ENCODE measurements at regions not wholly inside any gene's neighbourhood (a gene's known extent, or its start where the extent isn't known, plus 50 kb on each side); places are given as distances from the start of the nearest gene placed in this dataset.

DNA sequence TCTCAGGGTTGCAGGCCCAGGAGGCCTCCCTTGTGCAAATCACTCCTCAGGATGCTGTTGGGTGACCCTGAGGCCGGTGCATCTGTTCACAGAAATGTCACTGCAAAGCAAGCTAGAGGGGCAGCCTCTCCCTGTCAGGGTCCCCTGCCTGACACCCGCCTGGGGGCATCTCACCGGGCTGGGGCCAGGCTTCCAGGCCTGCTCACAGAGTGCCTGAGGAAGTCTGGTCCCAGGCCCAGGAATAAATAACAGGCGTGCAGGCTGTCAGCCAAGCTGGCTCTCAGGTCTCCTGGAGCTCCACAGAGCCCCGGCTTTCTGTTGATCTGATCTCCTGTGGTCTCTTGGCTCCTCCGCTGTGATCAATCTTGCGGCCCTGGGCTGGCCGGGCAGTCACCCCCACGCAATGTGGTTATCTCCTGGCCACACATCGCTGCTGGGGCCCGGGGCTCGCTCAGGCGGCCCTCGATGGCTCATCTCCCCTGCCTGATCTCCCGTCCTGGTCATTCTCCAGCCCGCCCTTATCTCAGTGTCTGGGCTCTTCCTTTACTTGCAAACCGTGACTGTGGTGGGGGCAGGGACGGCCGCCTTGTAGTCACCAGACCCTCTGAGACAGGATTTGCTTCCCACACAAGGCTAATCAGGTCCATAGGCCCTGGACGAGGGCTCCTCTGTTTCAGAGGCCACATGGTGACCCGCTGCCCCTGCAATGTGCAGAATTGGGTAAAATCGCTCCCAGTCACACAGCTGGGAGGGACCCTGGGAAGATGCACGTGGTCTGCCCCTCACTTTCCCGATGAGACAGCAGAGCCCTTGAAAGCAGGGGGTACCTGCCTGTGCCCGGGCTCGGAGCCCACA, 231.2 kb upstream of the GSE1 start:
- Histone ChIP-seq H3K79me2 (ENCODE audit: insufficient read depth, low read length) (no peaks in the 10 kb centered on the region), H3K4me1 (ENCODE audit: insufficient read depth, low read length, poor library complexity, severe bottlenecking) (peaks cover 12% of the 10 kb centered on the region), H3K36me3 (ENCODE audit: insufficient read depth, low read length) (no peaks in the 10 kb centered on the region), H3K4me3 (ENCODE audit: low read length, poor library complexity, severe bottlenecking) (no peak overlapping the region), H3F3A (ENCODE audit: low read depth) (no peaks in the 10 kb centered on the region), H3K9me3 (ENCODE audit: insufficient read depth, low read depth, low read length) (no peaks in the 10 kb centered on the region), H4K20me1 (ENCODE audit: insufficient read depth, low read length, poor library complexity, severe bottlenecking) (no peaks in the 10 kb centered on the region), H2AFZ (ENCODE audit: low read length) (no peak overlapping the region), H3K4me2 (ENCODE audit: low read depth, low read length, poor library complexity, severe bottlenecking) (no peak overlapping the region), H3K9ac (ENCODE audit: low read depth, low read length, poor library complexity, severe bottlenecking) (no peak overlapping the region), H3K9me2 (replicated peaks; ENCODE audit: low read depth, low read length) (no peaks in the 10 kb centered on the region), H3K27me3 (ENCODE audit: insufficient read depth, low read length, poor library complexity, severe bottlenecking) (no peaks in the 10 kb centered on the region)
- TF ChIP-seq EZH2phosphoT487 (IDR thresholded peaks at IDR 0.05; ENCODE audit: borderline replicate concordance), result no peak
- TF ChIP-seq CTCF (conservative IDR thresholded peaks at IDR 0.05; ENCODE audit: low read length), result no peak

- H3K4me1 ChIP-seq (ENCODE audit: insufficient read depth, low read length, poor library complexity, severe bottlenecking), result peaks cover 12% of the 10 kb centered on the region
- no peaks in the 10 kb centered on the region for H3K36me3 ChIP-seq (ENCODE audit: insufficient read depth, low read length)
- H3K4me2 ChIP-seq (ENCODE audit: low read depth, low read length, poor library complexity, severe bottlenecking), result no peak overlapping the region
- no peaks in the 10 kb centered on the region for H3K9me3 ChIP-seq (ENCODE audit: insufficient read depth, low read depth, low read length)
- no peak for TF ChIP-seq EZH2phosphoT487 (IDR thresholded peaks at IDR 0.05; ENCODE audit: borderline replicate concordance)
- no peak for TF ChIP-seq CTCF (conservative IDR thresholded peaks at IDR 0.05; ENCODE audit: low read length)
- H3K79me2 ChIP-seq (ENCODE audit: insufficient read depth, low read length), result no peaks in the 10 kb centered on the region
- H3F3A ChIP-seq (ENCODE audit: low read depth), result no peaks in the 10 kb centered on the region
- H2AFZ ChIP-seq (ENCODE audit: low read length), result no peak overlapping the region
- H3K4me3 ChIP-seq (ENCODE audit: low read length, poor library complexity, severe bottlenecking), result no peak overlapping the region
- no peaks in the 10 kb centered on the region for H3K9me2 ChIP-seq (replicated peaks; ENCODE audit: low read depth, low read length)
- no peaks in the 10 kb centered on the region for H3K27me3 ChIP-seq (ENCODE audit: insufficient read depth, low read length, poor library complexity, severe bottlenecking)
- H4K20me1 ChIP-seq (ENCODE audit: insufficient read depth, low read length, poor library complexity, severe bottlenecking), result no peaks in the 10 kb centered on the region
- H3K9ac ChIP-seq (ENCODE audit: low read depth, low read length, poor library complexity, severe bottlenecking), result no peak overlapping the region
These were observed 230.4 kb upstream of the GSE1 start for GRCh38 chr16:85382717-85383118.

- peaks cover 12% of the 10 kb centered on the region for H3K4me1 ChIP-seq (ENCODE audit: insufficient read depth, low read length, poor library complexity, severe bottlenecking)
- no peaks in the 10 kb centered on the region for H4K20me1 ChIP-seq (ENCODE audit: insufficient read depth, low read length, poor library complexity, severe bottlenecking)
- no peaks in the 10 kb centered on the region for H3F3A ChIP-seq (ENCODE audit: low read depth)
- TF ChIP-seq CTCF (conservative IDR thresholded peaks at IDR 0.05; ENCODE audit: low read length), result no peak
- TF ChIP-seq EZH2phosphoT487 (IDR thresholded peaks at IDR 0.05; ENCODE audit: borderline replicate concordance), result no peak
- H3K9ac ChIP-seq (ENCODE audit: low read depth, low read length, poor library complexity, severe bottlenecking), result no peak overlapping the region
- no peak overlapping the region for H3K4me2 ChIP-seq (ENCODE audit: low read depth, low read length, poor library complexity, severe bottlenecking)
- no peak overlapping the region for H3K4me3 ChIP-seq (ENCODE audit: low read length, poor library complexity, severe bottlenecking)
- no peaks in the 10 kb centered on the region for H3K79me2 ChIP-seq (ENCODE audit: insufficient read depth, low read length)
- H3K9me3 ChIP-seq (ENCODE audit: insufficient read depth, low read depth, low read length), result no peaks in the 10 kb centered on the region
- no peak overlapping the region for H2AFZ ChIP-seq (ENCODE audit: low read length)
- H3K36me3 ChIP-seq (ENCODE audit: insufficient read depth, low read length), result no peaks in the 10 kb centered on the region
- H3K27me3 ChIP-seq (ENCODE audit: insufficient read depth, low read length, poor library complexity, severe bottlenecking), result no peaks in the 10 kb centered on the region
- H3K9me2 ChIP-seq (replicated peaks; ENCODE audit: low read depth, low read length), result no peaks in the 10 kb centered on the region
These were observed 229.0 kb upstream of the GSE1 start for GRCh38 chr16:85383836-85384832.

Data from Loucy (cell line).